ENCODE measurements at regions not wholly inside any gene's neighbourhood (a gene's known extent, or its start where the extent isn't known, plus 50 kb on each side); places are given as distances from the start of the nearest gene placed in this dataset.

DNA sequence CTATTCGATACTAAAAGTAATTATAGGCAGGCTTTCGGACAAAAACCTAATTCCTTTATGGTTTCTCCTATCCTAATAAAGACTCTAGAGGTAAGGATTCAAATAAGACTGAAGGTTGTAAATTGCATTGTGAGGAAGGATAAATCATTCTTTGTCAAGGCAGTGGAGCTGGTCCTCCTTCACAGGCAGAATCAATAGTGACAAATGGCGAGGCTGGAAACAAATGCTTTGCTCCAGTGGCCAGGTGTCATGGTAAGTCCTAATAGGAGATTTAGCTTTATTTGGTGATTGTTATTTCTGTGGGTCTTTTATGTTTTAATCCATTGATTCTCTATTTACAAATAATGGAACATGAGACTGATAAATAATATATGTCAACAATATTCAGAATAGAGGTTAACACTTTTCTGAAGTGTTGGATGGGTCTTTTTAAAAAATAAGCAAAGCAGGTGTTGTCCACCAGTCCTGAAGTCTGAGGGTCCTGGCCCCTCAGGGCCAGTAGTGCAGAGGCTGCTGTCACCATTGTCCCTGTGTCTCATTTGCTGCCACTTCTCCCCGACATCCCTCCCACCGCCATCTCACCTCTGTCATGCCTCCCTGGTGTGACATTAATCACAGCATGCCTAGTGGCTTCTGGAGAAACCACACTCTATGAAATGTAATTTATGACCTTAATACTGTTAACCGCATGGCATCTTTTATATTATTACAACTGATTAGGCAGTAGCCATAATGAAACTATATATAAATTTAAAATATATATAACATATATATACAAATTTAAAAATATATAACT lies 120.9 kb upstream of the MAGI3 start:
- H3K4me3 ChIP-seq, result no peak overlapping the region
- H3K27ac ChIP-seq, result no peak overlapping the region
- H3K27me3 ChIP-seq, result peaks cover 0 to 5% (median 0%) of the 10 kb centered on the region in 7 donors
- TF ChIP-seq, protein P1, sequence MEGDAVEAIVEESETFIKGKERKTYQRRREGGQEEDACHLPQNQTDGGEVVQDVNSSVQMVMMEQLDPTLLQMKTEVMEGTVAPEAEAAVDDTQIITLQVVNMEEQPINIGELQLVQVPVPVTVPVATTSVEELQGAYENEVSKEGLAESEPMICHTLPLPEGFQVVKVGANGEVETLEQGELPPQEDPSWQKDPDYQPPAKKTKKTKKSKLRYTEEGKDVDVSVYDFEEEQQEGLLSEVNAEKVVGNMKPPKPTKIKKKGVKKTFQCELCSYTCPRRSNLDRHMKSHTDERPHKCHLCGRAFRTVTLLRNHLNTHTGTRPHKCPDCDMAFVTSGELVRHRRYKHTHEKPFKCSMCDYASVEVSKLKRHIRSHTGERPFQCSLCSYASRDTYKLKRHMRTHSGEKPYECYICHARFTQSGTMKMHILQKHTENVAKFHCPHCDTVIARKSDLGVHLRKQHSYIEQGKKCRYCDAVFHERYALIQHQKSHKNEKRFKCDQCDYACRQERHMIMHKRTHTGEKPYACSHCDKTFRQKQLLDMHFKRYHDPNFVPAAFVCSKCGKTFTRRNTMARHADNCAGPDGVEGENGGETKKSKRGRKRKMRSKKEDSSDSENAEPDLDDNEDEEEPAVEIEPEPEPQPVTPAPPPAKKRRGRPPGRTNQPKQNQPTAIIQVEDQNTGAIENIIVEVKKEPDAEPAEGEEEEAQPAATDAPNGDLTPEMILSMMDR (IDR thresholded peaks at IDR 0.05), result no peak
- no peaks in the 10 kb centered on the region for H3K36me3 ChIP-seq
- WGBS, 2 donors, result 88% methylated on average over 6 of the region's 6 CpGs
- ATAC-seq (no peak), DNase-seq (no peak)
- no peaks in the 10 kb centered on the region for H3K4me1 ChIP-seq
- intact Hi-C loops (cut with DNase I), result no loop called here
- H3K9me3 ChIP-seq, result no peaks in the 10 kb centered on the region

DNA sequence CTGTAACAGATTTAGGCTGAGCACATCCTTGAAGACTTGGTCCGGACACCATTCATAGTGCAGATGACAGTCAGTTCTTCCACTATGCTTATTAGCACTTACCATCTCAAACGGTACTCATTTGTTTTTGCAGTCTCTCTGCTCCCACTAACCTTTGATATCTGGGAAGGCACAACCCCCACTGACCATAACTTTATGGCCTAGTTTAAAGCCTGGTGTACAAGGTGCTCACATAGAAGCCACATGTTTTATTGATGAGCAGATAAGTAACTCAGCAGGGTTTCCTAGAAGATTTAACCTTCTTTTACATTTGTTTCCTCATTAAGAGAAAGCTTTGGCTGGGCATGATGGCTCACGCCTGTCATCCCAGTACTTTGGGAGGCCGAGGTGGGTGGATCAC lies 119.3 kb upstream of the MAGI3 start:
- ATAC-seq, result no peak
- Histone ChIP-seq H3K9me3 (no peaks in the 10 kb centered on the region), H3K27ac (no peak overlapping the region), H3K4me3 (no peak overlapping the region), H3K27me3 (peaks cover 0 to 6% (median 0%) of the 10 kb centered on the region in 7 donors), H3K36me3 (no peaks in the 10 kb centered on the region), H3K4me1 (no peaks in the 10 kb centered on the region)
- TF ChIP-seq, protein P1 (IDR thresholded peaks at IDR 0.05), result no peak
- WGBS, 2 donors, result 83% methylated on average over 4 of the region's 4 CpGs
- no peak for DNase-seq
- intact Hi-C loops (cut with DNase I), result no loop called here

- DNase-seq (no peak), ATAC-seq (no peak)
- 41 to 51% methylated on average over 1 of the region's 1 CpG for WGBS, 2 donors
- Histone ChIP-seq H3K4me1 (no peaks in the 10 kb centered on the region), H3K27ac (no peak overlapping the region), H3K27me3 (peaks cover 0 to 6% (median 0%) of the 10 kb centered on the region in 7 donors), H3K9me3 (no peaks in the 10 kb centered on the region), H3K36me3 (no peaks in the 10 kb centered on the region), H3K4me3 (no peak overlapping the region)
- intact Hi-C loops (cut with DNase I), result no loop called here
- TF ChIP-seq, protein P1 (IDR thresholded peaks at IDR 0.05), result no peak
Observed at GRCh38 chr1:113275083-113275482, 115.2 kb upstream of the MAGI3 start.

- no peak overlapping the region for H3K27ac ChIP-seq
- DNase-seq (no peak), ATAC-seq (no peak)
- H3K27me3 ChIP-seq, result peaks cover 0 to 6% (median 0%) of the 10 kb centered on the region in 7 donors
- H3K4me1 ChIP-seq, result no peaks in the 10 kb centered on the region
- no peaks in the 10 kb centered on the region for H3K9me3 ChIP-seq
- H3K4me3 ChIP-seq, result no peak overlapping the region
- H3K36me3 ChIP-seq, result no peaks in the 10 kb centered on the region
- WGBS, 2 donors, result 56 to 65% methylated on average over 2 of the region's 2 CpGs
- TF ChIP-seq, protein P1 (IDR thresholded peaks at IDR 0.05), result no peak
- intact Hi-C loops (cut with DNase I), result no loop called here
Observed at GRCh38 chr1:113275691-113276090, 114.6 kb upstream of the MAGI3 start.

All from heart right ventricle (tissue), 16 donors.